MM.1S (cell line): ENCODE measurements at regions not wholly inside any gene's neighbourhood (a gene's known extent, or its start where the extent isn't known, plus 50 kb on each side); places are given as distances from the start of the nearest gene placed in this dataset.
A peak's percentile ranks its signal among the peaks of the same experiment; 100 is the strongest.
"Not testable (repeated sequence)": the region's sequence is repeated elsewhere in the genome, so short reads cannot be mapped to it uniquely, and the experiment has no call there.

ENCODE experiments used
- DNase-seq: peaks from one replicate; pipeline ENCODE4 v3.0.0-alpha.2; 2015
- H2AFZ ChIP-seq: fragments of 300-600 bp; sonication (generic); 2 replicates; pipeline ENCODE4 v1.6.0; 2016; ENCODE audit warnings: antibody characterized with exemption, low read length
- H3F3A ChIP-seq: fragments of 300-600 bp; sonication (generic); 2 replicates; pipeline ENCODE4 v1.6.1; 2016; ENCODE audit warnings: mild to moderate bottlenecking, antibody characterized with exemption, low read length, moderate library complexity, mixed read lengths; ENCODE audit not compliant: insufficient read depth
- H3K27ac ChIP-seq: fragments of 300-600 bp; sonication (generic); 2 replicates; pipeline ENCODE4 v1.5.1; 2016; ENCODE audit warnings: mild to moderate bottlenecking, low read length
- H3K27me3 ChIP-seq: fragments of 300-600 bp; sonication (generic); replicated peaks from 2 replicates; pipeline ENCODE4 v1.6.0; 2016; ENCODE audit warnings: low read length; ENCODE audit not compliant: insufficient read depth
- H3K36me3 ChIP-seq: fragments of 300-600 bp; sonication (generic); replicated peaks from 2 replicates; pipeline ENCODE4 v1.6.1; 2016; ENCODE audit warnings: mild to moderate bottlenecking, low read length, mixed read lengths; ENCODE audit not compliant: insufficient read depth
- H3K4me1 ChIP-seq: fragments of 300-600 bp; sonication (generic); 2 replicates; pipeline ENCODE4 v1.6.1; 2016; ENCODE audit warnings: low read length, mixed read lengths
- H3K4me2 ChIP-seq: fragments of 300-600 bp; sonication (generic); 2 replicates; pipeline ENCODE4 v1.6.0; 2016; ENCODE audit warnings: low read depth, low read length
- H3K4me3 ChIP-seq: fragments of 300-600 bp; sonication (generic); 2 replicates; pipeline ENCODE4 v1.5.1; 2016; ENCODE audit warnings: low read length, mixed read lengths
- H3K79me2 ChIP-seq: fragments of 300-600 bp; sonication (generic); 2 replicates; pipeline ENCODE4 v1.6.1; 2016; ENCODE audit warnings: mixed run types, low read length, mixed read lengths
- H3K9ac ChIP-seq: fragments of 300-600 bp; sonication (generic); 2 replicates; pipeline ENCODE4 v1.6.1; 2016; ENCODE audit warnings: low read length, mixed read lengths
- H3K9me2 ChIP-seq: fragments of 300-600 bp; sonication (generic); replicated peaks from 2 replicates; pipeline ENCODE4 v1.6.1; 2016; ENCODE audit warnings: mild to moderate bottlenecking, low read length, mixed read lengths; ENCODE audit not compliant: insufficient read depth
- H3K9me3 ChIP-seq: fragments of 300-600 bp; sonication (generic); replicated peaks from 2 replicates; pipeline ENCODE4 v1.6.1; 2016; ENCODE audit warnings: mild to moderate bottlenecking, low read length, mixed read lengths; ENCODE audit not compliant: insufficient read depth
- H4K20me1 ChIP-seq: fragments of 300-600 bp; sonication (generic); 2 replicates; pipeline ENCODE4 v1.6.1; 2016; ENCODE audit warnings: mild to moderate bottlenecking, low read length, moderate library complexity, mixed read lengths; ENCODE audit not compliant: insufficient read depth
- EZH2 ChIP-seq: fragments of 300-600 bp; sonication (generic); optimal IDR thresholded peaks from 2 replicates; pipeline ENCODE3; 2017; ENCODE audit warnings: low read depth, mild to moderate bottlenecking, antibody characterized with exemption, low read length, mixed read lengths
- EZH2phosphoT487 ChIP-seq: fragments of 300-600 bp; sonication (generic); IDR thresholded peaks from 2 replicates; pipeline ENCODE4 v1.6.1; 2018; ENCODE audit warnings: antibody characterized with exemption, low read length
- TF ChIP-seq, protein P1 (sequence below): fragments of 300-600 bp; sonication (generic); IDR thresholded peaks from 2 replicates; pipeline ENCODE4 v1.5.1; 2016; ENCODE audit warnings: antibody characterized with exemption, low read length, mixed read lengths

DNA sequence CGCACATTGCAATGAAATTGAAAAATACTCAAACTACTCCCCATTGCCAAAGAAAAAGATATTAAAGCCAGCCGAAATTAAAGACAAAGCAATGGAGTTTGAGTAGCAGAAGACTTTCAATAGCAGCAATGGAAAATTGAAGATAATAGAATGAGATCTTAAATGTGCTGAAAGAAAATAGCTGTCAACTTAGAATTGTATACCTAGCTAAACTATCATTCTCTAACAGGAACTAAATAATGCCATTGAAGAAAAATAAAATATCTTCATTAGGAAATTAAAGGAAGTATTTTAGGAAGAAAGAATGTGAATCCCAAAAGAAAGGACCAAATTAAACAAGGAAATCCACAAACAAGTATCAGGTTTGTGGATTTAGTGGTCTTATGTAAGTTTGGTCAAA is 165.6 kb downstream of the USP31 start:
- TF ChIP-seq EZH2: no peak
- no peak for TF ChIP-seq EZH2phosphoT487
- TF ChIP-seq, protein P1, sequence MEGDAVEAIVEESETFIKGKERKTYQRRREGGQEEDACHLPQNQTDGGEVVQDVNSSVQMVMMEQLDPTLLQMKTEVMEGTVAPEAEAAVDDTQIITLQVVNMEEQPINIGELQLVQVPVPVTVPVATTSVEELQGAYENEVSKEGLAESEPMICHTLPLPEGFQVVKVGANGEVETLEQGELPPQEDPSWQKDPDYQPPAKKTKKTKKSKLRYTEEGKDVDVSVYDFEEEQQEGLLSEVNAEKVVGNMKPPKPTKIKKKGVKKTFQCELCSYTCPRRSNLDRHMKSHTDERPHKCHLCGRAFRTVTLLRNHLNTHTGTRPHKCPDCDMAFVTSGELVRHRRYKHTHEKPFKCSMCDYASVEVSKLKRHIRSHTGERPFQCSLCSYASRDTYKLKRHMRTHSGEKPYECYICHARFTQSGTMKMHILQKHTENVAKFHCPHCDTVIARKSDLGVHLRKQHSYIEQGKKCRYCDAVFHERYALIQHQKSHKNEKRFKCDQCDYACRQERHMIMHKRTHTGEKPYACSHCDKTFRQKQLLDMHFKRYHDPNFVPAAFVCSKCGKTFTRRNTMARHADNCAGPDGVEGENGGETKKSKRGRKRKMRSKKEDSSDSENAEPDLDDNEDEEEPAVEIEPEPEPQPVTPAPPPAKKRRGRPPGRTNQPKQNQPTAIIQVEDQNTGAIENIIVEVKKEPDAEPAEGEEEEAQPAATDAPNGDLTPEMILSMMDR: no peak
- Histone ChIP-seq H3K27me3 (no peaks in the 10 kb centered on the region), H3K9me2 (no peaks in the 10 kb centered on the region), H3K9ac (no peak overlapping the region), H3K27ac (no peak overlapping the region), H3K9me3 (no peaks in the 10 kb centered on the region), H3K4me2 (no peak overlapping the region), H3K4me3 (no peak overlapping the region), H3K79me2 (no peaks in the 10 kb centered on the region), H2AFZ (no peak overlapping the region), H3K4me1 (no peaks in the 10 kb centered on the region), H3F3A (no peaks in the 10 kb centered on the region), H3K36me3 (no peaks in the 10 kb centered on the region), H4K20me1 (no peaks in the 10 kb centered on the region)
- DNase-seq: no peak

DNA sequence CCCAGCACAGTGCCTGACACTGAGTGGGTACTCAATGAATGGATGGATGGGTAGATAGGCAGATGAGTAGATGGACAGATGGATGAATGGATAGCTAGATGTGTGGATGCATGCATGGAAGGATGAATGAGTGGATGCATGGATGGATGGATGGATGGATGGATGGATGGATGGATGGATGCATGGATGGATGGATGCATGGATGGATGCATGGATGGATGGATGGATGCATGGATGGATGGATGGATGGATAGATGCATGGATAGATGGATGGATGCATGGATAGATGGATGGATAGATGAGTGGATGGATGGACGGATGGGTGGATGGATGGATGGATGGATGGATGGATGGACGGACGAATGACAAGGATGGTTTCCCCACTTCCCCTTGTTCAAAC is 166.6 kb downstream of the HS3ST2 start:
- DNase-seq, H3K79me2 ChIP-seq, H3F3A ChIP-seq, H3K36me3 ChIP-seq, H4K20me1 ChIP-seq, H3K9me2 ChIP-seq, H3K4me2 ChIP-seq, H3K27me3 ChIP-seq, H3K4me3 ChIP-seq, H3K9me3 ChIP-seq, H3K9ac ChIP-seq, H3K27ac ChIP-seq, H3K4me1 ChIP-seq, H2AFZ ChIP-seq: not testable (repeated sequence)

DNA sequence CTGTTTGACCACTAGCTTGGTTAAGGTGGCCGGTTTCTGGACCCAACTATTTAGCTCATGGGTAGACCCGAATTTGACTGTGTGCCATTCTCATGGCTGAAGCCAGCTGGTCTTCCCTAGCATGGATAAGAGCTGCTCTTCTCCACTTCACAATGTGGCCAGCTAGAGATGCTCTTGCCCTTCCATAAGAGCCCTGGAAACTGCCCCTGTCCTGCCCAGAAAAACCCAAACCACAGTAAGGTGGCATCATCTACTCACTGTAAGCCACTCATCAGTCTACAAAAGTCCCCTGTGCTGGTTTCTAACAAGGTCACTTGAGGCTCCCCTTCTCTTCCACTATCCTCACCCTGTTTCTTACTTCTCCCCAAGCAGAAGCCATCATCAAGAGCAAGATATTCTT is 165.1 kb downstream of the HS3ST2 start:
- no peaks in the 10 kb centered on the region for H3F3A ChIP-seq
- H3K9me2 ChIP-seq: no peaks in the 10 kb centered on the region
- H3K9me3 ChIP-seq: no peaks in the 10 kb centered on the region
- H3K4me1 ChIP-seq: no peaks in the 10 kb centered on the region
- no peak overlapping the region for H3K9ac ChIP-seq
- H3K4me3 ChIP-seq: no peak overlapping the region
- H3K36me3 ChIP-seq: no peaks in the 10 kb centered on the region
- no peak overlapping the region for H3K4me2 ChIP-seq
- H3K27me3 ChIP-seq: no peaks in the 10 kb centered on the region
- no peak for TF ChIP-seq EZH2
- TF ChIP-seq, protein P1: no peak
- no peak for TF ChIP-seq EZH2phosphoT487
- H2AFZ ChIP-seq: no peak overlapping the region
- no peak overlapping the region for H3K27ac ChIP-seq
- H3K79me2 ChIP-seq: no peaks in the 10 kb centered on the region
- no peak for DNase-seq
- H4K20me1 ChIP-seq: no peaks in the 10 kb centered on the region

DNA sequence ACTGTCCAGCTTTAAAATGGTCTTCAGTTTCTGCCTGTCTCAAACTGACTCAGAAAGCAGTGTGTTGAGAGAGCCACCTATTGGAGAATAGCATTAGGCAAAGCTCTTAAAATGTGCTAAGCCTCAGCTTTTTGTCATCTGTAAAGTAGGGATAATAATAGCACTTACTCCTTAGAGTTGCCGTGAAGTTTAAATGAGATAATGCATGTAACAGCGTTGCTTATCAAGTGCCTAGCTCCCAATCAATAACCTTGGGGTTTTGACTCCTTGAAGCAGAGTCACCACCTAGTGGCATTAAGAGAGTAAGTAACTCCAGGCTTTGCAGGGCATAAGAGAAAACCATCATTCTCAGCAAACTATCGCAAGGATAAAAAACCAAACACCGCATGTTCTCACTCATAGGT is 163.3 kb downstream of the HS3ST2 start:
- H3K9me3 ChIP-seq: no peaks in the 10 kb centered on the region
- DNase-seq: peak; percentile 6
- H3K27ac ChIP-seq: no peak overlapping the region
- H3F3A ChIP-seq: no peaks in the 10 kb centered on the region
- H3K27me3 ChIP-seq: no peaks in the 10 kb centered on the region
- H3K9me2 ChIP-seq: no peaks in the 10 kb centered on the region
- no peaks in the 10 kb centered on the region for H3K4me1 ChIP-seq
- H3K79me2 ChIP-seq: no peaks in the 10 kb centered on the region
- no peak overlapping the region for H3K4me2 ChIP-seq
- no peaks in the 10 kb centered on the region for H4K20me1 ChIP-seq
- no peak overlapping the region for H2AFZ ChIP-seq
- H3K4me3 ChIP-seq: no peak overlapping the region
- TF ChIP-seq EZH2 (no peak), EZH2phosphoT487 (no peak)
- TF ChIP-seq, protein P1: peak; percentile 23
- no peak overlapping the region for H3K9ac ChIP-seq
- no peaks in the 10 kb centered on the region for H3K36me3 ChIP-seq
